ENCODE measurements at regions not wholly inside any gene's neighbourhood (a gene's known extent, or its start where the extent isn't known, plus 50 kb on each side); places are given as distances from the start of the nearest gene placed in this dataset.

DNA sequence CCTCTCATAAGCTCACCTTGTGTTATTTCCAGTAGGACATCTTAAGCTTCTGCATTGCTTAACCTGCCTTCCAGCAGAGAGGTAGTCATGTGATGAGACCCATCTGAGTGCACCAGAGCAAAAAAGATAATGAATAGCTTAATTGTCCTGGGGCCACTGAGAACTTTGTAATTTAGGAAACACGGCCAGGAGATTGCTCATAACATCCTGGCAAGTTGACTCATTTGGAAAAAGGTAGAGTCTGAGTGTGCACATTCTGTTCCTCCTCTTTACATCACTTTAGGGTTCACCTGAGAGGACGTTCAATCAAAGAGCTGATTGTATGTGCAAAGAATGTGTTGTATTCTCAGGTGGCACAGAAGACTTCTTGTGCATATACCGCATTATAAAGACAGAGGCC lies 830.2 kb upstream of the SOX11 start:
- H3K9me3 ChIP-seq: no peaks in the 10 kb centered on the region; the same call in 1 of the 2 replicates
- no peaks in the 10 kb centered on the region for H3K27me3 Mint-ChIP-seq (ENCODE audit: insufficient read depth, unreplicated experiment)
- H3K27me3 ChIP-seq (replicated peaks; ENCODE audit: control insufficient read depth, insufficient read depth, low read length): no peaks in the 10 kb centered on the region
- intact Hi-C loops (cut with micrococcal nuclease; ENCODE audit: unreplicated experiment): no loop called here
- no peaks in the 10 kb centered on the region for H3K36me3 ChIP-seq (ENCODE audit: control insufficient read depth, insufficient read depth, low read length)
- no peaks in the 10 kb centered on the region for H3K36me3 Mint-ChIP-seq (ENCODE audit: insufficient read depth, unreplicated experiment)
- H3K9me3 Mint-ChIP-seq (ENCODE audit: unreplicated experiment): no peaks in the 10 kb centered on the region
- TF ChIP-seq, protein P1, sequence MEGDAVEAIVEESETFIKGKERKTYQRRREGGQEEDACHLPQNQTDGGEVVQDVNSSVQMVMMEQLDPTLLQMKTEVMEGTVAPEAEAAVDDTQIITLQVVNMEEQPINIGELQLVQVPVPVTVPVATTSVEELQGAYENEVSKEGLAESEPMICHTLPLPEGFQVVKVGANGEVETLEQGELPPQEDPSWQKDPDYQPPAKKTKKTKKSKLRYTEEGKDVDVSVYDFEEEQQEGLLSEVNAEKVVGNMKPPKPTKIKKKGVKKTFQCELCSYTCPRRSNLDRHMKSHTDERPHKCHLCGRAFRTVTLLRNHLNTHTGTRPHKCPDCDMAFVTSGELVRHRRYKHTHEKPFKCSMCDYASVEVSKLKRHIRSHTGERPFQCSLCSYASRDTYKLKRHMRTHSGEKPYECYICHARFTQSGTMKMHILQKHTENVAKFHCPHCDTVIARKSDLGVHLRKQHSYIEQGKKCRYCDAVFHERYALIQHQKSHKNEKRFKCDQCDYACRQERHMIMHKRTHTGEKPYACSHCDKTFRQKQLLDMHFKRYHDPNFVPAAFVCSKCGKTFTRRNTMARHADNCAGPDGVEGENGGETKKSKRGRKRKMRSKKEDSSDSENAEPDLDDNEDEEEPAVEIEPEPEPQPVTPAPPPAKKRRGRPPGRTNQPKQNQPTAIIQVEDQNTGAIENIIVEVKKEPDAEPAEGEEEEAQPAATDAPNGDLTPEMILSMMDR (IDR thresholded peaks at IDR 0.05; ENCODE audit: insufficient read depth in 1 of 2, low read depth in 1 of 2, low read length in 1 of 2, severe bottlenecking in 1 of 2, unreplicated experiment in 1 of 2): no peak
- H3K4me1 ChIP-seq: no peaks in the 10 kb centered on the region
- BruUV-seq (replicated peaks): no TSS peak
- no peak overlapping the region for H3K4me3 Mint-ChIP-seq (ENCODE audit: unreplicated experiment)
- H3K4me1 Mint-ChIP-seq (ENCODE audit: low read depth, unreplicated experiment): no peaks in the 10 kb centered on the region
- no peak for DNase-seq
- H3K4me3 ChIP-seq (ENCODE audit: low read depth, low read length): no peak overlapping the region
- CTCF ChIA-PET: no interaction called here
- POLR2A ChIA-PET: no interaction called here
- no peak overlapping the region for H3K27ac Mint-ChIP-seq (ENCODE audit: unreplicated experiment)

DNA sequence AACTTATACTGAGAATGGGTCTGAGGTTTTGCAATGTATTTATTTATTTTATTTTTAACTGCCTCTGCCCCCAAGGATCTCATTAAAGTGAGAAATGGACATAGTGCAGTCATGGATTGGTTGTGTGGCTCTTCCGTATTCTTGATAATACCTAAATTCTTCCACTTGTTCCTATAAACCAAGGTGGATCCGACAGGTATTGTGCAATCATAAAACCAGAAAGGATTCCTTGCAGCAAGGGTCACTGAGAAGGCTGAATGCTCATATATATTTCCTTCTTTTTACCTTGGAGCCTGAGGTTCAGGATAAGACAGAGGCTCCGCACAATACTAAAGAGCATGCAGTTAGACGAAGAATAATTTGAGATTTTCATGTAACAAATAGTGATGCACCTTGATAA lies 826.0 kb upstream of the SOX11 start:
- no peaks in the 10 kb centered on the region for H3K27me3 Mint-ChIP-seq (ENCODE audit: insufficient read depth, unreplicated experiment)
- intact Hi-C loops (cut with micrococcal nuclease; ENCODE audit: unreplicated experiment): no loop called here
- no peak overlapping the region for H3K4me3 ChIP-seq (ENCODE audit: low read depth, low read length)
- TF ChIP-seq, protein P1 (IDR thresholded peaks at IDR 0.05; ENCODE audit: insufficient read depth in 1 of 2, low read depth in 1 of 2, low read length in 1 of 2, severe bottlenecking in 1 of 2, unreplicated experiment in 1 of 2): no peak
- H3K9me3 ChIP-seq: no peaks in the 10 kb centered on the region; the same call in 1 of the 2 replicates
- ChIA-PET POLR2A (no interaction called here), CTCF (no interaction called here)
- BruUV-seq (replicated peaks): no TSS peak
- no peaks in the 10 kb centered on the region for H3K4me1 ChIP-seq
- no peak overlapping the region for H3K4me3 Mint-ChIP-seq (ENCODE audit: unreplicated experiment)
- no peaks in the 10 kb centered on the region for H3K27me3 ChIP-seq (replicated peaks; ENCODE audit: control insufficient read depth, insufficient read depth, low read length)
- H3K36me3 ChIP-seq (ENCODE audit: control insufficient read depth, insufficient read depth, low read length): no peaks in the 10 kb centered on the region
- H3K27ac Mint-ChIP-seq (ENCODE audit: unreplicated experiment): no peak overlapping the region
- no peaks in the 10 kb centered on the region for H3K36me3 Mint-ChIP-seq (ENCODE audit: insufficient read depth, unreplicated experiment)
- no peaks in the 10 kb centered on the region for H3K4me1 Mint-ChIP-seq (ENCODE audit: low read depth, unreplicated experiment)
- DNase-seq: no peak
- H3K9me3 Mint-ChIP-seq (ENCODE audit: unreplicated experiment): no peaks in the 10 kb centered on the region

DNA sequence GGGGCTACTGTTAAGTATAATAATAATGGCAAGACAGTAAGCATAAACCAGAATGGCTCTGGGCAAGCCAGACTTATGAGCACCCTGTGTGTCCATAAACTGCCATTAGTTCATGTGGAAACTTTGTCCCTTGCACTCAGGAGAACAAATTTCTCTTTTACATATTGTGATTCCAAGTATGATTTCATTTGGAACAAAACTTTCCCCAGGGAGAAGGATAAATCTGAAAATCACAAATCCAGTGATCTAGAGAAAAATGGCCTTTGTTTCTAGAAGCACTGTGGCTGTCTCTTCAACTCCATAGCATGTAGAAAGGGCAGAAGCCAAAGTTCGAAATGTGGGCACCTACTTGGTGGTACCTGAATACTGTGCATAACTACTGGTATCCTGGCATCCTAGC lies 823.7 kb upstream of the SOX11 start:
- Mint-ChIP-seq H3K36me3 (ENCODE audit: insufficient read depth, unreplicated experiment) (no peaks in the 10 kb centered on the region), H3K4me1 (ENCODE audit: low read depth, unreplicated experiment) (no peaks in the 10 kb centered on the region), H3K9me3 (ENCODE audit: unreplicated experiment) (no peaks in the 10 kb centered on the region), H3K27me3 (ENCODE audit: insufficient read depth, unreplicated experiment) (no peaks in the 10 kb centered on the region), H3K4me3 (ENCODE audit: unreplicated experiment) (no peak overlapping the region), H3K27ac (ENCODE audit: unreplicated experiment) (no peak overlapping the region)
- Histone ChIP-seq H3K27me3 (replicated peaks; ENCODE audit: control insufficient read depth, insufficient read depth, low read length) (no peaks in the 10 kb centered on the region), H3K4me3 (ENCODE audit: low read depth, low read length) (no peak overlapping the region), H3K9me3 (peaks cover 6% of the 10 kb centered on the region), H3K4me1 (no peaks in the 10 kb centered on the region), H3K36me3 (ENCODE audit: control insufficient read depth, insufficient read depth, low read length) (no peaks in the 10 kb centered on the region)
- intact Hi-C loops (cut with micrococcal nuclease; ENCODE audit: unreplicated experiment): no loop called here
- ChIA-PET POLR2A (no interaction called here), CTCF (no interaction called here)
- BruUV-seq (replicated peaks): no TSS peak
- DNase-seq: no peak
- TF ChIP-seq, protein P1 (IDR thresholded peaks at IDR 0.05; ENCODE audit: insufficient read depth in 1 of 2, low read depth in 1 of 2, low read length in 1 of 2, severe bottlenecking in 1 of 2, unreplicated experiment in 1 of 2): no peak

All from Caco-2 (cell line).